ENCODE measurements at regions not wholly inside any gene's neighbourhood (a gene's known extent, or its start where the extent isn't known, plus 50 kb on each side); places are given as distances from the start of the nearest gene placed in this dataset.
"Not testable (repeated sequence)": the region's sequence is repeated elsewhere in the genome, so short reads cannot be mapped to it uniquely, and the experiment has no call there.

DNA sequence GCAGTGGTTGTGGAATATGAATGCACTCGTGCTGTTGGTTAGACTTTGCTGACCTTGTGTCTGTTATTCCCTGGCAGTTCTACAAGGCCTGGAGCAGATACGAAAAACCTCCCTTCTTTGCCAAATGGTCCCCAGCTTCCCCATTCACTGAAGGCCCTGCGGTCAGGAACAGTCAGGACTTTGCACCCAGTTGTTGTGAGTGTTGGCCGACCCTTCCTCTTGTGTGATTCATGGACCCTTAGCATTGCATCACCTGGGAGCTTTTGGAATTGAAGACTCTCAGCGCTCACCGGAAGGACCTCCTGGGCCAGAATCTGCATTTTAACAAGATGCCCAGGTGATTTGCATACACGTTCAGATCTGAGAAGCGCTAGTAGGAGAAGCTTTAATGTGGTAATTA, 71.6 kb downstream of the ALG1L2 start:
- TF ChIP-seq POLR2AphosphoS5, POLR2A (IDR thresholded peaks at IDR 0.05; ENCODE audit: low read depth, low read length): not testable (repeated sequence)

Measured in GM12892 (cell line).